HFFc6 (cell line): ENCODE measurements at regions not wholly inside any gene's neighbourhood (a gene's known extent, or its start where the extent isn't known, plus 50 kb on each side); places are given as distances from the start of the nearest gene placed in this dataset.
"Not testable (repeated sequence)": the region's sequence is repeated elsewhere in the genome, so short reads cannot be mapped to it uniquely, and the experiment has no call there.

Source experiments
- DNase-seq: peaks from one replicate; pipeline ENCODE4 v3.0.0-alpha.2; 2018
- H3K27ac Mint-ChIP-seq: 2 replicates; pipeline ENCODE4 v1.8.0; 2020; ENCODE audit warnings: mild to moderate bottlenecking, mixed read lengths
- H3K27me3 Mint-ChIP-seq: 2 replicates; pipeline ENCODE4 v1.8.0; 2021; ENCODE audit warnings: mild to moderate bottlenecking, moderate library complexity, mixed read lengths; ENCODE audit not compliant: insufficient read depth
- H3K36me3 Mint-ChIP-seq: 2 replicates; pipeline ENCODE4 v1.8.0; 2021; ENCODE audit warnings: low read depth, mixed read lengths
- H3K4me1 Mint-ChIP-seq: 2 replicates; pipeline ENCODE4 v1.8.0; 2020; ENCODE audit warnings: low read depth, mixed read lengths
- H3K4me3 Mint-ChIP-seq: 2 replicates; pipeline ENCODE4 v1.8.0; 2020; ENCODE audit warnings: mild to moderate bottlenecking, moderate library complexity, mixed read lengths
- H3K9me3 Mint-ChIP-seq: 2 replicates; pipeline ENCODE4 v1.8.0; 2020; ENCODE audit warnings: mild to moderate bottlenecking, mixed read lengths
- CTCF ChIP-seq: fragments of 200-600 bp; sonication (generic); IDR thresholded peaks from 2 replicates; pipeline ENCODE4 v1.5.0; 2021; ENCODE audit warnings: antibody characterized with exemption, mild to moderate bottlenecking

DNA sequence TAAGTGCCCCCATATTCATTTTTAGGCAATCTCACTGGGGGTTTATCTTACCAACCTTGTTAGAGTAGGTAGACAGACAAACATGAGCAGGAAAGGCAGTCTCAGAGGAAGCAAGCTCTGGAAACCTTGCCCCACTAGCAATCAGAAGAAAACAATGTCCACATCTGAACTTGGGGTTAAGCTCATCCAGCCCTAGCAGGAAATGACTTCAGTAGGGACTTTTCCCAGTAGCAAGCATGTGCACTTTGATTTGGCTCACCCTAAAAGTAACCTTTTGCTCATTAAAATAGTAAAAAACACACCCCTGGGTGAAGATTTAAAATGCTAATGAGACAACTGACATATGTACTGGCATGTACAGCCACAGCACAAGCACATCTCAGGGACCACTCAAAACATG is 175.5 kb downstream of the AKAIN1 start:
- H3K27me3 Mint-ChIP-seq: no peaks in the 10 kb centered on the region; the same call in 1 of the 2 replicates
- H3K4me1 Mint-ChIP-seq: no peaks in the 10 kb centered on the region
- no peak overlapping the region for H3K4me3 Mint-ChIP-seq
- H3K9me3 Mint-ChIP-seq: peaks cover 42% of the 10 kb centered on the region
- no peaks in the 10 kb centered on the region for H3K36me3 Mint-ChIP-seq
- DNase-seq: no peak
- H3K27ac Mint-ChIP-seq: no peak overlapping the region
- TF ChIP-seq CTCF: no peak

- no peaks in the 10 kb centered on the region for H3K4me1 Mint-ChIP-seq
- no peaks in the 10 kb centered on the region for H3K36me3 Mint-ChIP-seq
- no peaks in the 10 kb centered on the region for H3K27me3 Mint-ChIP-seq
- no peak overlapping the region for H3K4me3 Mint-ChIP-seq
- H3K27ac Mint-ChIP-seq: no peak overlapping the region
- no peak for DNase-seq
- H3K9me3 Mint-ChIP-seq: peaks cover 52% of the 10 kb centered on the region
- no peak for TF ChIP-seq CTCF
Observed at GRCh38 chr18:5015213-5015612, 181.8 kb downstream of the AKAIN1 start.

- H3K27ac Mint-ChIP-seq, H3K27me3 Mint-ChIP-seq, H3K4me3 Mint-ChIP-seq, H3K36me3 Mint-ChIP-seq, H3K4me1 Mint-ChIP-seq, DNase-seq: not testable (repeated sequence)
- peaks cover 27% of the 10 kb centered on the region for H3K9me3 Mint-ChIP-seq
Observed at GRCh38 chr18:5004031-5004820, 192.8 kb downstream of the AKAIN1 start.

DNA sequence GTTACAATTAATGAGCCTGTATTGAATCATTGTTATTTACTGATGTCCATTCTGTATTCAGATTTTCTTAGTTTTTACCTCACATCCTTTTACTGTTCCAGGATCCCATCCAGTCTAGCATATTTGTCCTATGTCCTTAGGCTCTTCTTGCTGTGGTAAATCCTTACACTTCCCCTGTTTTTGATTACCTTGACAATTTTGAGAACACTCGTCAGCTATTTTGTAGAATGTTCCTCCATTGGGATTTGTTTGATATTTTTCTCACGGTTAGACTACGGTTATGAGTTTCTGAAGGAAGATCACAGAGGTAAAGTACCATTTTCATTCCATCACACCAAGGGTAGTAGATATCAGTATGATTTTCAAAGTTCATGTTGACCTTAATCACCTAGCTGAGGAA is 202.3 kb downstream of the AKAIN1 start:
- H3K9me3 Mint-ChIP-seq: peaks cover 61% of the 10 kb centered on the region
- no peaks in the 10 kb centered on the region for H3K4me1 Mint-ChIP-seq
- TF ChIP-seq CTCF: no peak

DNA sequence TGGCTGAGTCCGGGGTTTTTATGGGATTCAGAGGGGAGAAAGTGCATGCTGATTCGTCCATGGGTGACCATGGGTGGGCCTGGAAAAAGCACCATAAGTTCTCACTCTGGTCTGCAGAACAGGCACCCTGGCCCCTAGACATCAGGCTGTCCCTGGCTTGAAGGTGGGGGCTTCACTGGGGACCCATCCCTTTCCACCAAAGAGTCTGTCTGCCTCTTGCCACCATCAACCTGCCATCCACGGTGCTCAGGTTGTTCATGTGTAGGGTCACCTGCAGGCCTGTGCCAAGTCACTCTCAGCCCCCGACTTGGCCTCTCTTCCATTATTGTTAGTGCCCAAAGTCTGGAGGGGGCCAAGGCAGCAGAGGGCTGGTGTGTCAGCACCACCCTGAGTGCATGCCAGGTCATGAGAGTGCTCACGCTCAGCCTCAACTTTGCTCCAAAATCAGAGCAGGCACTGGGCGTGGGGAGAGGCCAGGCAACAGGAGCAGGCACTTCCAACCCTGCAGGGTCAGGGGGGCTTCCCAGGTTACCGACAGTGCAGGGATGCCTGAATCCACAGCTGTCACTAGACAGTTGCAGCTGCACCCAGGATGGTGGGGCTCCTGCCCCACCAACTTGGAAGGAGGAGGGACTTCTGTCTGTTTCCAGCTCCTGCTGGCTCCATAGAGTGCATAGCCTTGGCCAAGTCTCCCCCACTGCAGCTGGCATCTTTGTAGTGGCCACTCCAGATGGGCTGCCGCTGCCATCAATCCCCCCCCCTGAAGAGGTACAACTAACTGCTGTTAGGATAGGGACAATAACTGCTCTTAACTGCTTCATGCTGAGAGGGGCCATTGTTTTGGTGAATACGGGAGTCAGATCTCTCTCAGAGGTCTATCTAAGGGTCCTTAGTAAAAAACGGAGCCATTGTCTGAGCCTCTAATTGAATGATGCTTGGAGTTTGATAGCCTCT is 209.3 kb downstream of the AKAIN1 start:
- Mint-ChIP-seq H3K27ac (no peak overlapping the region), H3K9me3 (peaks cover 54% of the 10 kb centered on the region), H3K4me3 (no peak overlapping the region), H3K4me1 (no peaks in the 10 kb centered on the region), H3K27me3 (peaks cover 1% of the 10 kb centered on the region), H3K36me3 (no peaks in the 10 kb centered on the region; the same call in 1 of the 2 replicates)
- TF ChIP-seq CTCF: no peak
- DNase-seq: no peak

More for the DNA sequence above, 202.3 kb downstream of the AKAIN1 start:
- Mint-ChIP-seq H3K4me3 (no peak overlapping the region), H3K36me3 (no peaks in the 10 kb centered on the region), H3K27me3 (peaks cover 1% of the 10 kb centered on the region), H3K27ac (no peak overlapping the region)
- no peak for DNase-seq

GRCh38 chr18:4986677-4987076 is 210.4 kb downstream of the AKAIN1 start:
- Mint-ChIP-seq H3K9me3 (peaks cover 56% of the 10 kb centered on the region), H3K36me3 (no peaks in the 10 kb centered on the region; the same call in 1 of the 2 replicates), H3K4me1 (no peaks in the 10 kb centered on the region), H3K27me3 (peaks cover 1% of the 10 kb centered on the region), H3K4me3 (no peak overlapping the region), H3K27ac (no peak overlapping the region)
- TF ChIP-seq CTCF: no peak
- no peak for DNase-seq
